OCI-LY1 (cell line): ENCODE measurements at regions not wholly inside any gene's neighbourhood (a gene's known extent, or its start where the extent isn't known, plus 50 kb on each side); places are given as distances from the start of the nearest gene placed in this dataset.

ENCODE experiments used
- EZH2 ChIP-seq: fragments of 200-600 bp; sonication (generic), shearing (Covaris generic); IDR thresholded peaks from 2 replicates; pipeline ENCODE4 v1.8.0; 2017; ENCODE audit warnings: borderline replicate concordance, mixed run types, mild to moderate bottlenecking, antibody characterized with exemption, low read length, moderate library complexity, mixed read lengths
- TF ChIP-seq, protein P1 (sequence below): fragments of 200-600 bp; sonication (generic), shearing (Covaris generic); IDR thresholded peaks from 2 replicates; pipeline ENCODE4 v1.5.1; 2017; ENCODE audit warnings: mild to moderate bottlenecking, antibody characterized with exemption, low read length, moderate library complexity, mixed read lengths

- no peak for TF ChIP-seq EZH2
- TF ChIP-seq, protein P1, sequence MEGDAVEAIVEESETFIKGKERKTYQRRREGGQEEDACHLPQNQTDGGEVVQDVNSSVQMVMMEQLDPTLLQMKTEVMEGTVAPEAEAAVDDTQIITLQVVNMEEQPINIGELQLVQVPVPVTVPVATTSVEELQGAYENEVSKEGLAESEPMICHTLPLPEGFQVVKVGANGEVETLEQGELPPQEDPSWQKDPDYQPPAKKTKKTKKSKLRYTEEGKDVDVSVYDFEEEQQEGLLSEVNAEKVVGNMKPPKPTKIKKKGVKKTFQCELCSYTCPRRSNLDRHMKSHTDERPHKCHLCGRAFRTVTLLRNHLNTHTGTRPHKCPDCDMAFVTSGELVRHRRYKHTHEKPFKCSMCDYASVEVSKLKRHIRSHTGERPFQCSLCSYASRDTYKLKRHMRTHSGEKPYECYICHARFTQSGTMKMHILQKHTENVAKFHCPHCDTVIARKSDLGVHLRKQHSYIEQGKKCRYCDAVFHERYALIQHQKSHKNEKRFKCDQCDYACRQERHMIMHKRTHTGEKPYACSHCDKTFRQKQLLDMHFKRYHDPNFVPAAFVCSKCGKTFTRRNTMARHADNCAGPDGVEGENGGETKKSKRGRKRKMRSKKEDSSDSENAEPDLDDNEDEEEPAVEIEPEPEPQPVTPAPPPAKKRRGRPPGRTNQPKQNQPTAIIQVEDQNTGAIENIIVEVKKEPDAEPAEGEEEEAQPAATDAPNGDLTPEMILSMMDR = no peak
These were observed 241.7 kb downstream of the SNCA start for GRCh38 chr4:89595125-89595789.
